Activated CD8-positive, alpha-beta memory T cell treated with anti-CD3 and anti-CD28 coated beads, Interleukin-2, amount 50 U/mL, for 24 hours (primary cell): ENCODE measurements at regions not wholly inside any gene's neighbourhood (a gene's known extent, or its start where the extent isn't known, plus 50 kb on each side); places are given as distances from the start of the nearest gene placed in this dataset.
A peak's percentile ranks its signal among the peaks of the same experiment; 100 is the strongest.
"Not testable (repeated sequence)": the region's sequence is repeated elsewhere in the genome, so short reads cannot be mapped to it uniquely, and the experiment has no call there.

ENCODE experiments used
- DNase-seq: peaks from one replicate; pipeline ENCODE4 v3.0.0-alpha.2; 2020; ENCODE audit errors: extremely low read depth

DNA sequence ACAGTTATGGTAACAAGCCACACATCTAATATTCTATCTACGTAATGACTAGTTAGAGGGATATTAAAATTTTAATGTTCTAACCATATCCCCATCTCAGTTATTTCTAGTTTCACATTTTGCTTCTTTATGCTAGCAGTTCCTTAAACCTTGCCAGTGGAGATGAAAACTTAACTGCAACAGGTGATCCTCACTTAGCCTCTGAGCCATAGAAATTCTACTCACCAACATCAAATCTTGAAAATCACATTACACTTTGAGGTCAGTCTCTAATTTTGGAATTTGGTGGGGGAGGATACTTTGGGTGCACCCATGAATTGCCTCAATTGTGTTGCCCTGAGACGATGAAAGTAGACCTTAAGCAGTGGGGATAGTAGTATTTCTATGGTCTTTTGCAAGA, 256.4 kb downstream of the GATA3 start:
- no peak for DNase-seq

- no peak for DNase-seq
Observed at GRCh38 chr10:8311526-8312070, 257.1 kb downstream of the GATA3 start.

DNA sequence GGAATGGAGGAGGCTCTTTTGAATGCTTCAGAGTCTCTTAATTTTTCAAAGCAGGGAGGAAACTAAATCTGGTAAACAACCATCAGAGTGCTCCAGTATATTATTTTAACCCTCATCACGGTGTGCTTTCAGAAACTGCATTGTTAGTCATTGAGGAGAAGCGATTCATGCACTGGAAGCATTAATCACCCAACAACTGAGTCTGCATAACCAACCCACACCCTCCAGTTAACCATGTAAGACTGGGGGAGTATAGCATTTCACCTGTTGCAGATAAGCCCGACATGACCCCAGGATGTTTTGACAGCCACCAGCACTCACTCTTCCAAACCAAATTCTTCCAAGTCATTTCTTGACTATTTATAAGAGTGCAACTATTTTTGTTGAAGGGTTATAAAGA, 257.6 kb downstream of the GATA3 start:
- DNase-seq = no peak

DNA sequence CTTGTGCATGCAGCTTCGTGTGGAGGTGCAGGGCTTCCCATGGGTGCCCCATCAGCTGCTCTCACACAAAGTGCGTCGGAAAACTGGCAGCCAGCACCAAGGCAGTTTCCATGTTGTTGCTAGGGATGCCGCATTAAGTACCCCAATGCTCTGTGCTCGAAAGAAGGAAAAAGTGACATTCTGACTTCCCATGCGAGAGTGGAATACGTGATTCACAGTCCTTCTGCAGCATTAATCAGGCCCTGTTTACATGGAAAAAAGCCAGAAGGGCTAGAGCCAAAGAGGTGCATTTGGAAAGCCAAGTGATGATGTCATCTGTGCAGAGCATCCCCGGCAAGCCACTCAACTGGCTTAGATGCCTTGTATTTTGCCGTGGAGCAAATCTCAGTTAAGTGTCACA, 258.3 kb downstream of the GATA3 start:
- no peak for DNase-seq

- DNase-seq = no peak
Observed at GRCh38 chr10:8314486-8314885, 260.0 kb downstream of the GATA3 start.

- no peak for DNase-seq
Observed at GRCh38 chr10:8315619-8316021, 261.1 kb downstream of the GATA3 start.

- no peak for DNase-seq
Observed at GRCh38 chr10:8316284-8316683, 261.8 kb downstream of the GATA3 start.

GRCh38 chr10:8318429-8318828, 263.9 kb downstream of the GATA3 start:
- DNase-seq = not testable (repeated sequence)

DNA sequence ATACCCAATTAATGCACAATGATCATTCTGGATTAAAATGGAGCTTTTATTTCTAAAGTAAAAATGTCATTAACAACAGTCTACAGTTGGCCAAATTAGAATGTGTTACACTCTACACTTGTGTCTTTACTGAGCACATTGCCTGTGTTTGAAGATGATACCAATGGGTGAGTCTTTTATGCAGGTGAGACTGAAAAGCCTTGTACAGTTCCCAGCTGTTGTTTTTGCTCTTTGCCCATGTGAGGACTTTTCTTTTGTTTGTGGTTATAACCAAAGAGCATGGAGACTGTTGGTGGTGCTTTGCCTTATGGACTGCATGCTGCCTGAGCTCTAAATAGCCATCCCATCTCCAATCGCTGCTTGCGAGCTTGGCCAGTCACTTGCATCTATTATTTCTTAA, 264.5 kb downstream of the GATA3 start:
- no peak for DNase-seq

DNA sequence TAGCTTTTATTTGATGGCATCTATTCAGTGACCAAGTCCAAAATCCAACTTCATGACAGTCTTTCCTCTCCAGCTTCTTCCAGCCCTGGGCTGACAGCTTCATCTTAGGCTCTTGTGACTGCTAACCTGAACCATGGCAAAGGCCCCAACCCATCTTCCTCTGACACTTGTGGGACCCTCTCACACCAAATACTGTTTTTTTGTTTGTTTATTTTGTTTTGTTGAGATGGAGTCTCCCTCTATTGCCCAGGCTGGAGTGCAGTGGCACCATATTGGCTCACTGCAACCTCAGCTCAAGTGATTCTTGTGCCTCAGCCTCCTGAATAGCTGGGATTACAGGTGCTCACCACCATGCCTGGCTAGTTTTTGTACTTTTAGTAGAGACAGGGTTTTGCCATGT, 265.2 kb downstream of the GATA3 start:
- DNase-seq = no peak

GRCh38 chr10:8321990-8322389, 267.5 kb downstream of the GATA3 start:
- no peak for DNase-seq

DNA sequence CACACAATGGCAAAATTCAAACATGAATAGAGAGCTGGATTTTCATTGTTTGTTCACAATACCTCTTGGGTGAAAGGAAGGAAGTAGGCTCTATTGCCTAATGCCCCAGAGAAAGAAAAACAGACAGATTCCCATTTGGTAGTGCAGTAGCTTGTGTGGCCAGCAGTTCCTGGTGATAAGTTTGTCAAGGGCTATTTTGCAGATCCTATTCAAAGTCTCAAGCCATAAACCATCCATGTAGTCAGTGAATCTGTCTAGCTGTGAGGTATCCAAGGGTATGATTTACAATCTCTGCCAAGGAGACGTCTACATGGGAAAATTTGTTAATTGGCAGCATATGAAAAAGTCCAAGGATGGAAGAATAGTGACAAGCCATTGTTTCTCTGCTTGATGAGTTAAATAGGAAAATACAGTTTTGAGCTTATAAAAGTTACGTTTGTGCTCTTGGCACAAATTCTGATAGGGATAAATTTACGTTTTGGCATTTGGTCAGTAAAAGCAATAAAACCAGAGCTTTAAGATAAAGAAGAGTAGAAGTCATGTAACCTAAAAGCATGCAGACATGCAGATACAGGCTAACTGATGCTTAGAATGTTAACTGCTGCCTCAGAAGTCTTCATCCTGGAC, 269.1 kb downstream of the GATA3 start:
- no peak for DNase-seq

DNA sequence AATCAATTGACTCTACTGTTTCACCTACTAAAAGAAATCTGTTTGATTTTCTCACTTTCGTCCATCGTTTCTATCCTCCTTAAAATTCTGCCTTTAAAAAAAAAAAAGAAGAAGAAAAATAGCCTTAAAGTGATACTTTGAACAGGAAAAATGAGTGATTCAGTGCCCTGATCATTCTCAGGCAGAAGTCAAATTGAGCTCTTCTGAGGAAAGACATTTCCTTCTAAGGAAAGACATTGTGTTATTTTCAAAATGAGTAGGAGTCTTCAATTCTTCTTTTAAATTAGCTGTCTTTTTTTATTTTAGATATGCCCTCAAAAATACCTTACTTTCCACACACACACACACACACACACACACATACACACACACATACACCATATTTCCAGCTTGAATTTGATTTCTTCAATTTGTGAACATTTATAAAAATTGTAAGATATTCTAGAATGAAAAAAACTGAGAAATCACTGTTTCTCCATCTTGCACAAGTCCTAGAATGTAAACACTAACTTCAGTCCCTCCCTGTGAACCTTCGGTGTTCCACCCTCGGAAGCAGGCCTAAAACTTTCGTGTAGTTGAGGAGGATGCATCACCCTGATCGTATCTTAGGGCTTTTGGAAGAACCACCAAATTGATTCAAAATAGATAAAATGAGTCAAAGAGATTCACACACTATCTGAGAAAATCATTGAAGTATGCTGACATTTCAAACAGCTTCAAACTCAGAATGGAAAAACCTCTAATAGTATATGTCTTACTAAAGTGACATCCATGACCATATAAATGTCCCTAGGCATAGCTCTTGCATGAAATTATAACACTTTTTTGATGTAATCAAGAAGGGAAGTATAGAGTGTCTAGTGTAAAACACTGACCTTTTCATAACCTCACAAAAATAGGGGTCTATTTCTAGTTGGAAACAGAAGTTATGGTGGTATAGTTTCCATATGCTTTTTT, 270.8 kb downstream of the GATA3 start:
- DNase-seq = no peak

DNA sequence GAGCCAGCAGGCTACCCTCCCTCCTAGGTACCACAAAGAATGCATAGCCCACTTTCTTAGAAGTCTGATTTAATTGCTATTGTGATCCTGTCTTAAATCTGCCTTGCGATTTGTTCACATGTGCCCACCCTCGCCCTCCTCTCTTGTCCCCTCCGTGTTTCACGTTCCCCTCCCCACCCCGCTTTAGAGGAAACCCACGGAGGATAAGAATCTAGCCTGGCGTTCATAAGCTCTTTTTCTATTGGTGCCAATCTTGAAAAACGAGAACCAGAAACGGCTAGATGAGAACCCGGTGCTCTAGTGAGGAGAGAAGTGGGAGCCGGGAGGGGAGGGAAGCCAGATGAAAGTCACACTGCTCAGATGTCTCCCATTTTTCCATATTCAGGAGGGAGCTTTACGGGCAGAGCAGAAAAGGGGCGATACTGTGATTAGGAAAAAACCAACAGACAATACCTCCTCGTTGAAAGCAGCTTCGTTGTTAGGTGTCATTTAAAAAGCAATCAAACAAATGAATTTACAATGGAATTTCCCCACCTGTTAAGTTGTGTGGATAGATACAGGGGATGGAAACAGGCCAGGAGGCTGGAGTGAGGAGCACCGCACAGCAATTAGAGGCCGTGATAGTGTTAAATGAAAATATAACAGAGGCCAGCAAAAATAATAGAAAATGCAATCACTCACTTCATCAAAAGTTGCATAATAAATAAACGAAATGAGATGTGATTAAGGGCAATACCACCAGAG, 272.1 kb downstream of the GATA3 start:
- DNase-seq = no peak

DNA sequence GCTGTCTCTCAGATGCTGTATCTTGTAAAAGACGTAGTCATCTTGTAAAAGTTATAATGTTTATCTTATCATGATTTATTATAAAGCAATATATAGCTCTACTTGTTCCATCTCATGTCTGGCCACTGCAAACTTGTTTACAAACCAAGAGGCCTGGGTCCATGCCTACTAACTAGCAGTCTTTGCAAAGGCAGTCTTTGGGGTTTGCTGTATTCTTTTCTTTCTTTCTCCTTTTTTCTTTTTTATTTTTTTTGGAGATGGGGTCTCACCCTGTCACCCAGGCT, 272.6 kb downstream of the GATA3 start:
- DNase-seq = no peak

DNA sequence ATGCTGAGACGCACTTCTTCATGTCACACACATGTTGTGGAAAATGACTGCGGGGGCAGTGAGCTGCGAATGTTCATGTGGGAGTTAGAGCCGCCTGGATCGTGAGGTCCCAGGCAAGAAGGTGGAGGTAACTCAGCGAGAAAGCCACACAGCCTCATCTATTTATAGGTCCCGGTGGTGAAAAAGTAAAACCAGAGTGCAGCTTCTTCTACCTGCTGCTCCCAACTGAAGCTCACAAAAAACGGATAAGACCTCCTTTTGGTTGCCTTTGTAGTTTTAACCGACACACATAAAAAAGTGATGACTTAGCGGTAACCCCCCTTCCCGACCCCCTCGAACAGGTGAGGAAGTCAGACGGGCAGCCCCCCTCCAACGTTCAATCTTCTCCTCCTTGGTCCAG, 276.9 kb downstream of the GATA3 start:
- DNase-seq = no peak

GRCh38 chr10:8331896-8332729, 277.6 kb downstream of the GATA3 start:
- DNase-seq = peak; percentile 63

GRCh38 chr10:8332730-8333111, 278.2 kb downstream of the GATA3 start:
- DNase-seq = no peak

DNA sequence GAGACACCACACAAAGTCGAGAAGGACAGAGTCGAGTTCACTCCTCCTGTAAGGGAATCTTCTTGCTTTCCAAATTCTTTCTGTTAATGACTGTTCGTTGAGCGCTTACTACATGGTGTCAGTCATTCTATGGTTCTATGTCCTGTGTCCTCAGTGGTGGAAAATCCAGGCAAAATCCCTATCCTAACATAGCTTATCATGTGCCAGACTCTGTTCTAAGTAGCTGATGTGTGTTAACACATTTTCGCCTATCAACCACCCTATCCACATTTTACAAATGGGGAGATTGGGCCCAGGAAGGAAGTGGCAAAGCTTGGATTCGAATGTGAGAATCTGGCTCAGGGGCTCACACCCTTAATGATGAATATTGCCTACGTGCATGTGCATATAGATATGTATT, 280.1 kb downstream of the GATA3 start:
- no peak for DNase-seq

GRCh38 chr10:8336629-8337331, 282.3 kb downstream of the GATA3 start:
- DNase-seq = no peak

DNA sequence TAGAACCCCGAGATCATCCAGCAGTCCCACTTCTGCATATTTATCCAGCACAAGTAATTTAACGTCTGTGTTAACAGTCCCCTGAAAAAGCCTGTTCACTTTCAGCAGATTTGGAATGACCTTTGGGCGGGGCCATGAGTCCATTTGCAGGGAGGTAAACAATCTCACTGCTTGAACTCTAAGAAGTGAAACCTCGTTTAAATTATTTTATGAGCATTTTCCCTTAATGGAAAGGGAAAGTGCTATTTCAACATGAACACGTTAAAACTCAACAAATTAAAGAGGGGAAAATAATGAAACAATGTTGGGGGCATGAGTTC, 282.8 kb downstream of the GATA3 start:
- no peak for DNase-seq
